ENCODE measurements at regions not wholly inside any gene's neighbourhood (a gene's known extent, or its start where the extent isn't known, plus 50 kb on each side); places are given as distances from the start of the nearest gene placed in this dataset.

- H3K27me3 Mint-ChIP-seq (ENCODE audit: low read depth): no peaks in the 10 kb centered on the region
- DNase-seq (ENCODE audit: low spot score) (no peak), ATAC-seq (no peak)
- H3K36me3 Mint-ChIP-seq: no peaks in the 10 kb centered on the region
- H3K27ac Mint-ChIP-seq: no peak overlapping the region
- TF ChIP-seq ZNF532 (CRISPR knock-in tag; IDR thresholded peaks at IDR 0.05; ENCODE audit: borderline replicate concordance): no peak
- CTCF ChIA-PET: no interaction called here
- H3K4me1 Mint-ChIP-seq: peaks cover 7% of the 10 kb centered on the region
- peaks cover 9% of the 10 kb centered on the region for H3K9me3 Mint-ChIP-seq
- POLR2A ChIA-PET: no interaction called here
- no peak overlapping the region for H3K4me3 Mint-ChIP-seq
Measured at GRCh38 chr6:145283856-145284255, 451.5 kb downstream of the EPM2A start.

- Mint-ChIP-seq H3K27me3 (ENCODE audit: low read depth) (no peaks in the 10 kb centered on the region), H3K4me1 (peaks cover 7% of the 10 kb centered on the region), H3K9me3 (peaks cover 16% of the 10 kb centered on the region), H3K27ac (no peak overlapping the region), H3K36me3 (no peaks in the 10 kb centered on the region; the same call in 1 of the 2 replicates), H3K4me3 (no peak overlapping the region)
- CTCF ChIA-PET: interaction anchor here (0.7 kb wide), 1 partner anchor 798 kb away, joined by 3 read pairs; no protein-coding TSS in a partner anchor
- ATAC-seq (no peak), DNase-seq (ENCODE audit: low spot score) (no peak)
- POLR2A ChIA-PET: no interaction called here
- TF ChIP-seq IRF1 (CRISPR knock-in tag; IDR thresholded peaks at IDR 0.05): no peak
- TF ChIP-seq CBFB (CRISPR knock-in tag; IDR thresholded peaks at IDR 0.05; ENCODE audit: low read depth): no peak
- TF ChIP-seq FOXK1 (CRISPR knock-in tag; IDR thresholded peaks at IDR 0.05): no peak
- no peak for TF ChIP-seq ERG (CRISPR knock-in tag; IDR thresholded peaks at IDR 0.05)
- TF ChIP-seq ARID4B (CRISPR knock-in tag; IDR thresholded peaks at IDR 0.05; ENCODE audit: borderline replicate concordance): no peak
- TF ChIP-seq NR1H2 (CRISPR knock-in tag; IDR thresholded peaks at IDR 0.05): no peak
- TF ChIP-seq AFF4 (CRISPR knock-in tag; IDR thresholded peaks at IDR 0.05; ENCODE audit: borderline replicate concordance): no peak
- no peak for TF ChIP-seq ZBTB43 (CRISPR knock-in tag; IDR thresholded peaks at IDR 0.05)
- TF ChIP-seq ZNF281 (CRISPR knock-in tag; IDR thresholded peaks at IDR 0.05): no peak
- TF ChIP-seq SMAD3 (CRISPR knock-in tag; IDR thresholded peaks at IDR 0.05; ENCODE audit: borderline replicate concordance): no peak
Measured at GRCh38 chr6:145286916-145287315, 448.4 kb downstream of the EPM2A start.

All from WTC11 (cell line).